ENCODE measurements at regions not wholly inside any gene's neighbourhood (a gene's known extent, or its start where the extent isn't known, plus 50 kb on each side); places are given as distances from the start of the nearest gene placed in this dataset.

DNA sequence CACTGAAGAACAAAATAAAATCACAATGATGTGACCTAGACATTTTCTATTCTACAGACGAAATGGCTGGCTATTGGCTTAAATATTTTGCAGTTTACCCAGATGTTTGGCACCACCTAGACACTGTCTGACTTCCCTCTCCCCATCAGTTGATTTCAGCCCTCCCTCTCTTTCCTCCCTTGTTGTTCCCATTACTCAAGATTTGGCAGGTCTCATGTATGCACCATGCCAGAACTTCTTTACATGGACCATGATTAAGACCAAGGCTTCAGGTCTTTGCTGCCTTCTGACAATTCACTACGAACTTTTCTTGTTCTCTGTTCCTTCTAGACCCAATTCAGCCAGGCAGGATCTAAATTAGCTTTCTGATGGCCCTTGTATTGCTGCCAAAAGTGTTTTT, 66.6 kb upstream of the GDNF start:
- TF ChIP-seq, protein P1, sequence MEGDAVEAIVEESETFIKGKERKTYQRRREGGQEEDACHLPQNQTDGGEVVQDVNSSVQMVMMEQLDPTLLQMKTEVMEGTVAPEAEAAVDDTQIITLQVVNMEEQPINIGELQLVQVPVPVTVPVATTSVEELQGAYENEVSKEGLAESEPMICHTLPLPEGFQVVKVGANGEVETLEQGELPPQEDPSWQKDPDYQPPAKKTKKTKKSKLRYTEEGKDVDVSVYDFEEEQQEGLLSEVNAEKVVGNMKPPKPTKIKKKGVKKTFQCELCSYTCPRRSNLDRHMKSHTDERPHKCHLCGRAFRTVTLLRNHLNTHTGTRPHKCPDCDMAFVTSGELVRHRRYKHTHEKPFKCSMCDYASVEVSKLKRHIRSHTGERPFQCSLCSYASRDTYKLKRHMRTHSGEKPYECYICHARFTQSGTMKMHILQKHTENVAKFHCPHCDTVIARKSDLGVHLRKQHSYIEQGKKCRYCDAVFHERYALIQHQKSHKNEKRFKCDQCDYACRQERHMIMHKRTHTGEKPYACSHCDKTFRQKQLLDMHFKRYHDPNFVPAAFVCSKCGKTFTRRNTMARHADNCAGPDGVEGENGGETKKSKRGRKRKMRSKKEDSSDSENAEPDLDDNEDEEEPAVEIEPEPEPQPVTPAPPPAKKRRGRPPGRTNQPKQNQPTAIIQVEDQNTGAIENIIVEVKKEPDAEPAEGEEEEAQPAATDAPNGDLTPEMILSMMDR (IDR thresholded peaks at IDR 0.05 in 4 of 5, conservative IDR thresholded peaks at IDR 0.05 in 1 of 5): no peak
- TF ChIP-seq POLR2A (IDR thresholded peaks at IDR 0.05): no peak

All from gastrocnemius medialis (tissue), 4 donors.